ENCODE measurements at regions not wholly inside any gene's neighbourhood (a gene's known extent, or its start where the extent isn't known, plus 50 kb on each side); places are given as distances from the start of the nearest gene placed in this dataset.

GRCh38 chr20:11794525-11794924 lies 123.2 kb upstream of the BTBD3 start (continued):
- TF ChIP-seq, protein P1, sequence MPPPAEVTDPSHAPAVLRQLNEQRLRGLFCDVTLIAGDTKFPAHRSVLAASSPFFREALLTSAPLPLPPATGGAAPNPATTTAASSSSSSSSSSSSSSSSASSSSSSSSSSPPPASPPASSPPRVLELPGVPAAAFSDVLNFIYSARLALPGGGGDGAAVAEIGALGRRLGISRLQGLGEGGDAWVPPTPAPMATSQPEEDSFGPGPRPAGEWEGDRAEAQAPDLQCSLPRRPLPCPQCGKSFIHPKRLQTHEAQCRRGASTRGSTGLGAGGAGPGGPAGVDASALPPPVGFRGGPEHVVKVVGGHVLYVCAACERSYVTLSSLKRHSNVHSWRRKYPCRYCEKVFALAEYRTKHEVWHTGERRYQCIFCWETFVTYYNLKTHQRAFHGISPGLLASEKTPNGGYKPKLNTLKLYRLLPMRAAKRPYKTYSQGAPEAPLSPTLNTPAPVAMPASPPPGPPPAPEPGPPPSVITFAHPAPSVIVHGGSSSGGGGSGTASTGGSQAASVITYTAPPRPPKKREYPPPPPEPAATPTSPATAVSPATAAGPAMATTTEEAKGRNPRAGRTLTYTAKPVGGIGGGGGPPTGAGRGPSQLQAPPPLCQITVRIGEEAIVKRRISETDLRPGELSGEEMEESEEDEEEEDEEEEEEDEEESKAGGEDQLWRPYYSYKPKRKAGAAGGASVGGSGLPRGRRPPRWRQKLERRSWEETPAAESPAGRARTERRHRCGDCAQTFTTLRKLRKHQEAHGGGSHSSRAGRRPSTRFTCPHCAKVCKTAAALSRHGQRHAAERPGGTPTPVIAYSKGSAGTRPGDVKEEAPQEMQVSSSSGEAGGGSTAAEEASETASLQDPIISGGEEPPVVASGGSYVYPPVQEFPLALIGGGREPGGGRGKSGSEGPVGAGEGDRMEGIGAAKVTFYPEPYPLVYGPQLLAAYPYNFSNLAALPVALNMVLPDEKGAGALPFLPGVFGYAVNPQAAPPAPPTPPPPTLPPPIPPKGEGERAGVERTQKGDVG (CRISPR knock-in tag; IDR thresholded peaks at IDR 0.05) = no peak
- no peak for TF ChIP-seq ZNF274 (IDR thresholded peaks at IDR 0.05; ENCODE audit: insufficient read depth, insufficient read length)
- TF ChIP-seq DPF2 (IDR thresholded peaks at IDR 0.05) = no peak
- no peak for TF ChIP-seq ZBTB33 (IDR thresholded peaks at IDR 0.05)
- TF ChIP-seq, protein P2, sequence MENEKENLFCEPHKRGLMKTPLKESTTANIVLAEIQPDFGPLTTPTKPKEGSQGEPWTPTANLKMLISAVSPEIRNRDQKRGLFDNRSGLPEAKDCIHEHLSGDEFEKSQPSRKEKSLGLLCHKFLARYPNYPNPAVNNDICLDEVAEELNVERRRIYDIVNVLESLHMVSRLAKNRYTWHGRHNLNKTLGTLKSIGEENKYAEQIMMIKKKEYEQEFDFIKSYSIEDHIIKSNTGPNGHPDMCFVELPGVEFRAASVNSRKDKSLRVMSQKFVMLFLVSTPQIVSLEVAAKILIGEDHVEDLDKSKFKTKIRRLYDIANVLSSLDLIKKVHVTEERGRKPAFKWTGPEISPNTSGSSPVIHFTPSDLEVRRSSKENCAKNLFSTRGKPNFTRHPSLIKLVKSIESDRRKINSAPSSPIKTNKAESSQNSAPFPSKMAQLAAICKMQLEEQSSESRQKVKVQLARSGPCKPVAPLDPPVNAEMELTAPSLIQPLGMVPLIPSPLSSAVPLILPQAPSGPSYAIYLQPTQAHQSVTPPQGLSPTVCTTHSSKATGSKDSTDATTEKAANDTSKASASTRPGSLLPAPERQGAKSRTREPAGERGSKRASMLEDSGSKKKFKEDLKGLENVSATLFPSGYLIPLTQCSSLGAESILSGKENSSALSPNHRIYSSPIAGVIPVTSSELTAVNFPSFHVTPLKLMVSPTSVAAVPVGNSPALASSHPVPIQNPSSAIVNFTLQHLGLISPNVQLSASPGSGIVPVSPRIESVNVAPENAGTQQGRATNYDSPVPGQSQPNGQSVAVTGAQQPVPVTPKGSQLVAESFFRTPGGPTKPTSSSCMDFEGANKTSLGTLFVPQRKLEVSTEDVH (IDR thresholded peaks at IDR 0.05; ENCODE audit: low read depth, partially characterized antibody) = no peak
- TF ChIP-seq YY1 (IDR thresholded peaks at IDR 0.05; ENCODE audit: low read depth, low read length) = no peak
- no peak for TF ChIP-seq FOS (IDR thresholded peaks at IDR 0.05; ENCODE audit: borderline replicate concordance, extremely low read depth, insufficient read length)
- no peak for TF ChIP-seq KAT2A (conservative IDR thresholded peaks at IDR 0.05; ENCODE audit: control insufficient read depth, low read depth, low read length)
- TF ChIP-seq PML (IDR thresholded peaks at IDR 0.05; ENCODE audit: low read length) = no peak

All from GM12878 (cell line).